Superior temporal gyrus (tissue), 1 donor: ENCODE measurements at regions not wholly inside any gene's neighbourhood (a gene's known extent, or its start where the extent isn't known, plus 50 kb on each side); places are given as distances from the start of the nearest gene placed in this dataset.
"Not testable (repeated sequence)": the region's sequence is repeated elsewhere in the genome, so short reads cannot be mapped to it uniquely, and the experiment has no call there.

ENCODE experiments used
- DNase-seq: peaks from one replicate; pipeline ENCODE4 v3.0.0-alpha.2; 2016; ENCODE audit errors: extremely low spot score

DNA sequence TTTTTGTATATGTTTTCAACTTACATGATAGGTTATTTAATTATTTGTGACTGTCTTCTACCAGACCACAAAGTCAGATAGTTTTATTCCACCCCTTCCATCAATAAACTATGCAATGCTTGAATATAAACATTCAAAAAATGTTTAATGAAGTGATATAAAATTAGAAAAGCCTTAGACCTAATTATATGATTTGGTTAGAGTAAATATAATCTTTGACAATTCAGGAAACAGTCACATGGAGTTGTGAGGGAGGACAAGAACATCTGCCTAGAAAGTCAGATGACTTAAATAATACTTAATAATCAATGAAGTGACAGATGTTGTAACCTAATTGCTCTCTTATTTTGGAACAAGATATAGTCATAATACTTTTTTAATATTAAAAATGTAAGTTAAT, 710.3 kb downstream of the ZBBX start:
- DNase-seq, result no peak

DNA sequence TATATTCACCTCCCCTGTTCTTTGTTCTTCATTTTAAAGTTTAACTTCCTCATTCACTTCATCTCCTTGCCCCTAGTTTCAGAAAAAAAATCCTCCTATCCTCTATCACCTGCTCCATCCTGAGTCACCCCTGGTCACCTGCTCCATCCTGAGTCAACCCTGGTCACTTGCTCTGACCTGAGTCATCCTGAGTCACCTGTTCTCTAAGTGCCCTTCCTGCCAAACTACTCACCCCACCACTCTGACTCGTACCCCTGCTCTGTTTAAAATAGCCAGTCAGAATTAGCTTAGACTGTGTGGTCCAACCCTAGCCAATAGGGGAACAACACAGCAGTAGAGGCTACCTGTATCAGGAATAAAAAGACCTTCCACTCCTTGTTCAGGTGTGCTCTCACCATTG, 716.9 kb downstream of the ZBBX start:
- no peak for DNase-seq

DNA sequence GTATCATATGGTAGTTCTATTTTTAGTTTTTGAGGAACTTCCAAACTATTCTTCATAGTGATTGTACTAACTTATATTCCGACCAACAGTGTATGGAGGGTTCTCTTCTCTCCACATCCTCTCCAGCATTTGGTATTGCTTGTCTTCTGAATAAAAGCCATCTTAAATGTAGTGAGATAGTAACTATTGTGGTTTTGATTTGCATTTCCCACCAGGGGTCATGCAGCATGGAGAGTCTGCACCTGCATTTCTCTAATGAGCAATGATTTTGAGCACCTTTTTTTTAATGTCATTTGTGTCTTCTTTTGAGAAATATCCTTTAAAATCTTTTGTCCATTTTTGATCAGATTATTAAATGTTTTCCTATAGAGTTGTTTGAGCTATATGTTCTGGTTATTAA, 718.5 kb downstream of the ZBBX start:
- DNase-seq, result no peak

DNA sequence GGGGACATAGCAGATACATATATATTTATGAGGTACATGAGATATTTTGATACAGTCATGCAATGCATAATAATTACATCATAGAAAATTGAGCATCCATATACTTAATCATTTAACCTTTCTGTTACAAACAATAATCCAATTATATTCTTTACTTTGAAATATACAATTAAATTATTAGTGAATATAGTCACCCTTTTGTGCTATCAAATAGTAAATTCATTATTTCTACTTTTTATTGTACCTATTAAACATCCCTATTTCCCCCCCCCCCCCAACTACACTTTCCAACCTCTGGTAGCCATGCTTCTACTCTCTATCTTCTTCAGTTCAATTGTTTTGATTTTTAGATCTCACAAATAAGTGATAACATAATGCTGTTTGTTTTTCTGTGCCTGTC, 719.1 kb downstream of the ZBBX start:
- DNase-seq, result no peak

DNA sequence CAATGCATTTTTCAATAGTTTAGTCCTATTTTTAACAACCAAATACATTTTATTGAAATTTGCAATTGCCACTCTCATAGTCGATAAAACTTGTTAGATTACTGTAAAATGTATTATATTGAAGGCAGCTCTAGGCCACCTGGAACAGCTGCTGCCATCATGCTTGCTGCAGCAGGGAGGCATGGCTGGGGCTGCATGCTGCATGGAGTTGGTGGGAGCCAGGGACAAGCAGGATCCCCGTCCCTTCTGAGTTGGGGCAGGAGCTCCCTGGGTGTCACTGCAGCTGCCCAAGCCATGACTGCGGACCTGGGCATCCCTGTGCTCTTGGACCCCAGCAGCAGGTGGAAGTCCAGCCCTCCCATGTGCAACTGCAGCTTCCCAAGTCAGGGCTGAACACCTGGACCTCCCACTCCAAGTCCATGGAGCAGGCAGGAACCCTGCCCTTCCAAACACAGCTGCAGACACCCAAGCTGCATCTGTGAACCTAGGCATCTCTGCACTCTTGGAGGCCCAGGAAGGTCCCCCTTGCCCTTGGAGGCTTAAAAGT, 742.0 kb downstream of the ZBBX start:
- no peak for DNase-seq

DNA sequence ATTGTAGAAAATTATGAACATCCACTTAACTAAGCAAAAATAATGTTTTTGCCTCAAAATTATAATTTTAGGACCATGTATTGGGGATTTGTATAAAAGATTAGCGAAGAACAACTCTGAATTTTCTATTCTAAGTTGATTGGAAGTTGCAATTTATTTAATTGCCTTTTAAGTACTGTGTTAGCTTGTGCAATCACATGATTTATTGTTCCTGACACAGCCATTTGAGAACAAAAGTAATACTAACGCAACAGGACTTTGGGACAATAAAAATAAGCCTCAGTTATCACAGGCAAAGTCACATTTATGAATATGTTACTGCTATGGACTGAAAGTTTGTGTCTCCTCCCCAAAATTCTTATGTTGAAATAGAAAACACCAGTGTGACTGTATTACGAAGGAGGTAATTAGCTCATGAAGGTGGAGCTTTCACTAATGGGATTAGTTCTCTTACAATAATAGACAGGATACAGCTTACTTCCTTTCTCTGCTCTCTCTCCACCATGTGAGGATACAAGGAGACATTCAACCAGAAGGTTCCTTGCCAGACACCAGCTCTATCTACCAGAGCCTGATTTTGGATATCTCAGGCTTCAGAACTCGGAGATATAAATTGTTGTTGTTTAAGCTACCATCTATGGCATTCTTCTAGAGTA, 745.9 kb downstream of the ZBBX start:
- no peak for DNase-seq

DNA sequence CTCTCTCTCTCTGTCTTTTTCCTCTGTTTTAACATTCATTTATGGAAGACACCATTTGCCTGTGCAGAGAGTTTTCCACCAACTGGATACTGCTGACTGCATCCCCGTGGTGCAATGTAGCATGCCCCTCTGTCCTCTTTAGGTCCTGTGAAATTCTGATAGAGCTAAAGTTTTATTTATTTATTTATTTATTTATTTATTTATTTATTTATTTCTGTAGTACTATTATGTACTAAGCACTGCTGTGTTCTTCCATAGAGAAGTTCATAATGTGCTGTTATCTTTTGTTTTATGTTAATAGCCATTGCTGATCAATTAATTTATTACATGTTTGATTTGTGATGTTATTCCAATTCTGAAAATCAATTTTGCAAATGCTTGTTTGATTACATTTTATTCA, 749.9 kb downstream of the ZBBX start:
- DNase-seq, result no peak

DNA sequence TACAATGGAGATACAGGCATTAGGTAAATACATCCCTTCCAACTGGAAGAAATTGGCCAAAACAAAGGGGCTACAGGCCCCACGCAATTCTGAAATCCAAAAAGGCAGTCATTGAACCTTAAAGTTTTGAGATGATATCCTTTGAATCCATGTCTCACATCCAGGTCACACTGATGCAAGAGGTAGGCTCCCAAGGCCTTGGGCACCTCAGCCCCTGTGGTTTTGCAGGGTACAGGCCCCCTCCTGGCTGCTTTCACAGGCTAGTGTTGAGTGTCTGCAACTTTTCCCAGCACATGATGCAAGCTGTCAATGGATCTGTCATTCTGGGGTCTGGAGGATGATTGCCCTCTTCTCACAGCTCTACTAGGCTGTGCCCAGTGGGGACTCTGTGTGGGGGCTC, 766.7 kb downstream of the ZBBX start:
- DNase-seq, result no peak

DNA sequence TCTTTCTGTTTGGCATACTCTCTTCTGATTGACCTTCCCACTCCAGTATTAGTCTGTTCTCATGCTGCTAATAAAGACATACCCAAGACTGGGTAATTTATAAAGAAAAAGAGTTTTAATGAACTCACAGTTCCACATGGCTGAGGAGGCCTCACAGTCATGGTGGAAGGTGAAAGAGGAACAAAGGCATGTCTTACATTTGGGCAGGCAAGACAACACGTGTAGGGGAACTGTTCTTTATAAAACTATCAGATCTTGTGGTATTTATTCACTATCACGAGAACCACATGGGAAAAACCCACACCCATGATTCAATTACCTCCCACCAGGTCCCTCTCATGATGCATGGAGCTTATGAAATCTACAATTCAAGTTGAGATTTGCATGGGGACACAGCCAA, 767.3 kb downstream of the ZBBX start:
- DNase-seq, result not testable (repeated sequence)

DNA sequence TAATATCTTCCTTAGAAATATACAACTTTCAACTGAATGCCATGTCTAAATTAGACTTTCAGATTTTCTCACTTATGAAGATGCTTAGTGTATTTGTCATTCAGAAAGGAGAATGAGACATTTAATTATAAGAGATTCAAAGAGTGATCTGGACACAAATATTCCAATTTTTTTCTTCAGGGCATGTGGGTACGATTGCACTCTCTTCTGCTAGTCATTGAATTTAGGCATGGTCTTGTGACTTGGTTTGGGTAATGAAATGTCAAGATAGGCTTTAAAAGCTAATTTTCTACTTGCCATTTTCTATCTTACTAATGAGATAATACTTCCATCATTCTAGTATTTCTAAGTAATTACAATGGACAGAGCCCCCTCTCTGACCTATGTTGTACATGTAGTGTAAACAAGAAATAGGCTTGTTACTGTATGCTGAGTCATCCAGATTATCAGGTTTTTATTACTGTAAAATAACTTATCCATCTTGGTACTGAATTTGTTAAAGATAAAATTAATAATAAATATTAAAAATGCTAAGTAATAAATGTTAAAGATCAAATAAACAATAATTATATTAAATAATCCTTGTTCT, 770.8 kb upstream of the BCHE start:
- DNase-seq, result no peak

DNA sequence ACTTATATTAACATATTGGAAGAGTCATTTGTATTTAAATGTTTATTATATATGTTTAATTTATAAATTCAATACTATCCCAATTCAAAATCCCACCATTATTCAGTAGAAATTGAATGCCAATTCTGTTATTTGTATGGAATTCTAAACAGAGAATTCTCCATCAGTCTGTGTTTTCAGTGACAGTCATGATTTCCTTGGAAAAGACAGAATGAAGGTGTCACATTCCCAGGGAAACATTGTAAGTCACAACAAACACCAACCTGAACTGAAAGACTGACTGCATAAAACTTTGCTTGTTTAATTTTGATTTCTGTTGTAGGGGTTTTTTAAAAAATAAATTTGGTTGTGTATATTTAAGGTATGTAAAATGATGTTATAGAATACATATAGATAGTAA, 769.8 kb upstream of the BCHE start:
- no peak for DNase-seq

DNA sequence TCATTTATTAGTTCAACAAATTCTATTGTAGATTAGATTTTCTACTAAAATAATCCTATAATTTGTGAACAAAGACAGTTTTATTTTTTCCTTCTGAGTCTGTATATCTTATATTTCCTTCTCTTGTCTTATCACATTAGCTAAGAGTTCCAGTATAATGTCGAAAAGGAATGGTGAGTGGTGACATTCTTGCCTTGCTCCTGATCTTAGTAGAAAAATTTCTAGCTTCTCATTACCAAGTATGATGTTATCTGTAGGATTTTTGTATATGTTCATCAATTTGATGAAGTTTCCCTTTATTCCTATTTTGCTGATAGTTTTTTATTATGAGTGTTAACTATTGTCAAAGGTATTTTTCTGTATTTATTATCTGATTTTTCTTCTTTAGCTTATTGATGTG, 756.6 kb upstream of the BCHE start:
- DNase-seq, result no peak

DNA sequence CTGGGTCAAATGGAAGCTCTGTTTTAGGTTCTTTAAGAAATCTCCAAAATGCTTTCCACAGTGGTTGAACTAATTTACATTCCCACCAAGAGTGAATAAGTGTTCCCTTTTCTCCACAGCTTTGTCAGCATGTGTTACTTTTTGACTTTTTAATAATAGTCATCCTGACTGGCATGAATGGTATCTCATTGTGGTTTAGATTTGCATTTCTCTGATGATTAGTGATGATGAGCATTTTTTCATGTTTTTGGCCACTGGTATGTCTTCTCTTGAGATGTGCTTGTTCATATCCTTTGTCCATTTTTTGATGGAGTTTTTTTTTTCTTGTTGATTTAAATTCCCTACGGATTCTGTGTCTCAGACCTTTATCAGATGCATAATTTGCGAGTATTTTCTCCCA, 745.0 kb upstream of the BCHE start:
- no peak for DNase-seq

DNA sequence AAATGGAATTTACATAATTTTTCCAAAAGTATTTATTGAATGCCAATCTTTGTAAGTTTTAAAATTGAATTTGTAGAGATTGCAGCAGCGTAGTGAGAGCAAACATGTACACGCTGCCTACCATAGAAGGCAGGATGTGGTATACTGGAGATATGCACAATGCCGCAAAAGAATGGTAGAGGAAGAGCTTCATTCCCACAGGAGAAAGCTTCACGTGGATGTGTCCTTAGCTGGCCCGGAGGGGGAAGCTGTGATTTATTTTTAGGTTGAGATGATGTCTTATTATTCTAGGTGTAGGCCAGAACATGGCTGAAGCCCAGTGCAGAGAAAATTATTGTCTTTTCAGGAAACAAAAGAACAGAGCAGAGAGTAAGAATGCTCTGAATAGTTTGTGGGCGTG, 743.3 kb upstream of the BCHE start:
- no peak for DNase-seq

DNA sequence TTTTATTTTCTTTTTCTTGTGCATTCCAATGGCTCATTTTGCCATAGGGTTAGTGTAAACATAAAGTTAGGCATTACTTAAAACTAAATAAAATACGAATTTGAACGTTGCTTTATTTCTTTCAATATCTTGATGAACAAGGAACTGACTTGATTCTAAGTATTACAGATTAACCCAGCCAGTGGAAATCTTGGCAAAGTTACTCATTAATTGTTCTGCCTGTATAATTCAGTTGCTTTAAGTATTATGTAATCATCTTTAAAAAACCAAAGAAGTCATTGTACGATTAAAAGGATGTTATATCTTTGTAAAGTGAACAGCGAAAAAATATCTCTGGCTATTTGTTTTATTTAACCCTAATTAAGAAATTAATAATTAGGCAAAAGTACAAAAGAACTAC, 737.9 kb upstream of the BCHE start:
- no peak for DNase-seq

DNA sequence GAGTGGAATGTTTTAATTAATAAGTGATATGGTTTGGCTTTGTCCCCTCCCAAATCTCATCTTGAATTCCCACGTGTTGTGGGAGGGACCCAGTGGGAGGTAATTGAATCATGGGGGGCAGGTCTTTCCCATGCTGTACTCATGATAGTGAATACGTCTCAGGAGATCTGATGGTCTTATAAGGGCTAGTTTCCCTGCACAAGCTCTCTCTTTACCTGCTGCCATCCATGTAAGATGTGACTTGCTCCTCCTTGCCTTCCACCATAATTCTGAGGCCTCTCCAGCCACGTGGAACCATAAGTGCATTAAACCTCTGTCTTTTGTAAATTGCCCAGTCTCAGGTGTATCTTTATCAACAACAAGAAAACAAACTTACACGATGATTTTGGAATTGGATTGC, 734.5 kb upstream of the BCHE start:
- DNase-seq, result not testable (repeated sequence)

DNA sequence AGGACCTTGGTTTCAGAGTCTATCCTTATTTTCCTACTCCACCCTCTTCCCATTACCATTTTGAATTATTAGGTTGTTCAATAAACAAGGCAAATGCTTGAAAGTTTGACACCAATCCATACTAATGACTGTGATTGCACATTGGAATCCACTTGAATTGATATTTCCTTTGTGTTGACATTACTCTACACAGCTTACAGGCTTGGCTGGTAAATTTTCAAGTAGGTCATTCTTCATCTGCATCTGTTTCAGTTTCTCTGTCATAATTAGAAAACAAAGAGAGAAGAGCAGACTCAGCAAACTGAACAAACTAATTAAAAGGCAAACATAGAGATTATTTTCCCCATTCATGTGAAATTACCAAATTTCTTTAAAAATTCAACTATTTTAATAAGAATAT, 732.9 kb upstream of the BCHE start:
- DNase-seq, result no peak

DNA sequence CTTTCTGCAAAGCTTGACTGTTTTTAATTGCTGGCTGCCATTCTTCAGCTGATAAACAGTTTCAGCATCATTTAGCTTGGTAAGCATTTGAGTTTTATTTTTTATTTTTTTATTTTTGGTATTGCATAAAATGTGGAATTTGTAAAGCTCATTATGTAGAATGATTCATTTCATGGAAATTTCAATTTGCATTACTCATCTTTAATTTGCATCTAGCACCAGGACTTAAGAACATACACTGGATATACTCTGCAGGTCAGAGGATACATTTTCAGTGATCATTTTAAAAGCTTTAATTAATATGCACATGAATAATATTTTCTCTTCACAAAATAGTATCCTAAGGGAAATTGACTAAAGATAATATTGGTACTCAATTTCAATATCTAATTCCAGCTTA, 732.4 kb upstream of the BCHE start:
- no peak for DNase-seq

DNA sequence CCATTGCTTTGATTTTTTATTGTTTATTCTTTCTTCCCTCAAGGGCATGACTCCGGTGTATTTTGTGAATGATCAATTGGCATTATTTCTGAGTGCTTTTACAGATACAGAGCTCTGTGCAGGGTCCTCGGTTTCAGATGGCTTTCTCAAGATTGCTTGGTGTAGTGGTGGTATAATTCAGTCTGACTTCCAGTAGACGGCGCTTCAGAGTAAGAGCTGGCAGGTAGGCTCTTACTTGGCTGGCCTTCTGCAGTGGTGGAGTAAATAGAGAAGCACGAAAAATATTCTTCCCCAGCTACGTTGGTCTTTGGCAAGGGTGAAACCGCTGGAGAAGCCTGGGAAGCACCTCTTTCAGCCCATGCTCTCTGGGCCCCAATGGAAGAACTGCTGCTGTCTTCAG, 723.0 kb upstream of the BCHE start:
- DNase-seq, result no peak

DNA sequence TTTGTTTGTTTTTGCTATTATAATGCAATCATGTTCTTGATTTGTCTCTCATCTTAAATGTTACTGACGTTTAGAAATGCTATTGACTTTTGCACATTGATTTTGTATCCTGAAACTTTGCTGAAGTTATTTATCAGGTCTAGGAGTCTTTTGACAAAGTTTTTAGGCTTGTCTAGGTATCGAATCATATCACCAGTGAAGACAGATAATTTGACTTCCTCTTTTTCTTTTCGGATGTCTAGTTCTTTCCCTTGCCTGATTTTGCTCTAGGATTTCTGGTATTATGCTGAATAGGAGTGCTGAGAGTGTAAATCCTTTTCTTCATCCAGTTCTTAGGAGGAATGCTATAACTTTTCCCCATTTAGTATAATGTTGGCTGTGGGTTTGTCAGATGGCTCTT, 719.7 kb upstream of the BCHE start:
- no peak for DNase-seq

DNA sequence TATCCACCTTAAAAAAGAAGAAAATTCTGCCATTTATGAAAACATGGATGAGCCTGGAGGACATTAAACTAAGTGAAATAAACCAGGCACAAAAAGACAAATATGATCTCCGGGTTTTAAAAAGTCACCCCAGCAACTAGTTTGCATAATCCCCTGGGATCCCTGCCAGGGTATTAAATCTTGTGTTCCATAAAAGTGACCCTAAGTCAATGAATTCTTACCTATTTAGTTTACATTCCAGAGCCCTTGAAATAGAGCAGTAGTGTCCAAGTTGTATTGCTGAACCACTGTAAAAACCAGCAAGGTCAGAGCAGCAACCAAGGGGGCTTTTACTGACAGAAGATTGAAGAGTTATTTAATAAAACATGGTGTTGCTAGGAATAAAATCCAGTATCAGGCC, 716.8 kb upstream of the BCHE start:
- DNase-seq, result no peak

DNA sequence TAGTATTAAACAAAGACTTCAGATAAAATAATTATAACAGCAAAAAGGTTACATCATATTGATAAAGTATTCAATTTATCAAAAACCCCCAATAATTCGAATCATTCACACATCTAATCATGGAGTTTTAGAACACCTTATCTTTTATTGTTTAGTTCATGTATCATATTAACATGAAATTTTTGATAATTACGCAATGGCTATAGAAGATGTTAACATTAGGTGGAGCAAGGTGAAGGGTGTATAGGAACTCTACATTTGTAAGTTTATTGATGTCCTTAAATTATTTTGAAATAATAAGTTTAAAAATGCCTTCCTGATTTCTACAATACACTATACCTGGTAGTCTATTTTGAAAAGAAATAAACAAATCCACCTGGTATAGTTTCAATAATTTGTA, 696.5 kb upstream of the BCHE start:
- no peak for DNase-seq

DNA sequence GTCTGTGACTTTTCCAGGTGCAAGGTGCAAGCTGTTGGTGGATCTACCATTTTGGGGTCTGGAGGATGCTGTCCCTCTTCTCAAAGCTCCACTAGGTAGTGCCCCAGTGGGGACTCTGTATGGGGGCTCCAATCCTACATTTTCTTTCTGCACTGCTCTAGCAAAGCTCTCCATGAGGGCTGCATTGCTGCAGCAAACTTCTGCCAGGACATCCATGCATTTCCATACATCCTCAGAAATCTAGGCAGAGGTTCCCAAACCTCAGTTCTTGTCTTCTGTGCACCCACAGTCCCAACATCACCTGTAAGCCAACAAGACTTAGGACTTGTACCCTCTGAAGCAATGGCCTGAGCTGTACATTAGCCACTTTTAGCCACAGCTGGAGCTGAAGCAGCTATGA, 694.5 kb upstream of the BCHE start:
- no peak for DNase-seq

DNA sequence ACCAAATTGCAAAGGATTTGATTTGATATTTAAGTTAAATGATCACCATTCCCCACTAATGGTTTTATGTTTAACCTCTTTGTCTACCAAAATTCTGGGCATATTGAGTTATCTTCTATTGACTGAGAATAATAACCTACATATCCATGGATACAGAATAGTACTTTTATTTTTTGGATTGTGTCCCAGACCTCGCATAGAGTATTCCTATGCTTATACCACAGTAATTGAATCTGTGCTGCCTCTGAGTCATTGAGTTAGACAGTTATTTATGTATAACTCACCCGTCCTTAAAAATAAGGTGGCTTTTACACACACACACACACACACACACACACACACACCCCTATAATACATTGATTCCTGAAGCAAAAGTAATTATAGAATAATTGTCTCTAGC, 690.1 kb upstream of the BCHE start:
- no peak for DNase-seq
